ENCODE measurements at regions not wholly inside any gene's neighbourhood (a gene's known extent, or its start where the extent isn't known, plus 50 kb on each side); places are given as distances from the start of the nearest gene placed in this dataset.

GRCh38 chr1:228884615-228885566, 149.6 kb downstream of the RHOU start:
- Histone ChIP-seq H3K4me1 (ENCODE audit: control insufficient read depth in 2 of 2, insufficient read depth in 2 of 2, low read length in 2 of 2) (peaks cover 0 to 2% of the 10 kb centered on the region in 2 donors), H3K36me3 (ENCODE audit: control insufficient read depth in 2 of 3, insufficient read depth in 3 of 3, low read length in 3 of 3) (no peaks in the 10 kb centered on the region), H3K27ac (ENCODE audit: low read depth, low read length) (no peak overlapping the region), H3K9me3 (ENCODE audit: control insufficient read depth in 2 of 3, low read length in 3 of 3) (no peaks in the 10 kb centered on the region), H3K4me3 (ENCODE audit: low read length) (no peak overlapping the region), H3K27me3 (ENCODE audit: control insufficient read depth in 2 of 2, insufficient read depth in 2 of 2, low read length in 2 of 2) (no peaks in the 10 kb centered on the region)
- no peak overlapping the region for H3K27ac Mint-ChIP-seq
- H3K36me3 Mint-ChIP-seq = peaks cover 0 to 5% (median 0%) of the 10 kb centered on the region in 5 donors
- DNase-seq (no peak), ATAC-seq (no peak)
- intact Hi-C loops (cut with micrococcal nuclease) = no loop called here
- H3K4me3 Mint-ChIP-seq = no peak overlapping the region
- ChIA-PET CTCF (no interaction called here), POLR2A (interaction anchor here (0.7 kb wide), 1 partner anchor 13 kb away, joined by 3 read pairs; no protein-coding TSS in a partner anchor)
- peaks cover 0 to 14% (median 0%) of the 10 kb centered on the region in 5 donors for H3K27me3 Mint-ChIP-seq
- peaks cover 4 to 11% (median 9%) of the 10 kb centered on the region in 7 donors for H3K4me1 Mint-ChIP-seq
- H3K9me3 Mint-ChIP-seq = peaks cover 0 to 13% (median 0%) of the 10 kb centered on the region in 11 donors

- H3K27me3 Mint-ChIP-seq = peaks cover 0 to 17% (median 0%) of the 10 kb centered on the region in 5 donors
- H3K4me3 Mint-ChIP-seq = no peak overlapping the region
- H3K9me3 Mint-ChIP-seq = peaks cover 0 to 13% (median 0%) of the 10 kb centered on the region in 11 donors
- no peak for ATAC-seq
- Histone ChIP-seq H3K36me3 (ENCODE audit: control insufficient read depth in 2 of 3, insufficient read depth in 3 of 3, low read length in 3 of 3) (no peaks in the 10 kb centered on the region), H3K4me3 (ENCODE audit: low read length) (no peak overlapping the region), H3K27ac (ENCODE audit: low read depth, low read length) (no peak overlapping the region), H3K9me3 (ENCODE audit: control insufficient read depth in 2 of 3, low read length in 3 of 3) (no peaks in the 10 kb centered on the region), H3K4me1 (ENCODE audit: control insufficient read depth in 2 of 2, insufficient read depth in 2 of 2, low read length in 2 of 2) (peaks cover 0 to 11% of the 10 kb centered on the region in 2 donors), H3K27me3 (ENCODE audit: control insufficient read depth in 2 of 2, insufficient read depth in 2 of 2, low read length in 2 of 2) (no peaks in the 10 kb centered on the region)
- CTCF ChIA-PET = no interaction called here
- H3K36me3 Mint-ChIP-seq = peaks cover 0 to 5% (median 0%) of the 10 kb centered on the region in 5 donors
- DNase-seq = no peak
- H3K27ac Mint-ChIP-seq = no peak overlapping the region
- peaks cover 10 to 20% (median 18%) of the 10 kb centered on the region in 7 donors for H3K4me1 Mint-ChIP-seq
- intact Hi-C loops (cut with micrococcal nuclease) = no loop called here
- POLR2A ChIA-PET = no interaction called here
Measured at GRCh38 chr1:228885845-228886244, 150.6 kb downstream of the RHOU start.

- H3K4me1 ChIP-seq (ENCODE audit: control insufficient read depth in 2 of 2, insufficient read depth in 2 of 2, low read length in 2 of 2) = peaks cover 0 to 11% of the 10 kb centered on the region in 2 donors
- DNase-seq (no peak), ATAC-seq (no peak)
- H3K27me3 ChIP-seq (ENCODE audit: control insufficient read depth in 2 of 2, insufficient read depth in 2 of 2, low read length in 2 of 2) = no peaks in the 10 kb centered on the region
- H3K36me3 ChIP-seq (ENCODE audit: control insufficient read depth in 2 of 3, insufficient read depth in 3 of 3, low read length in 3 of 3) = no peaks in the 10 kb centered on the region
- Mint-ChIP-seq H3K9me3 (peaks cover 0 to 13% (median 0%) of the 10 kb centered on the region in 11 donors), H3K36me3 (peaks cover 0 to 5% (median 0%) of the 10 kb centered on the region in 5 donors), H3K4me1 (peaks cover 10 to 25% (median 23%) of the 10 kb centered on the region in 7 donors), H3K27ac (no peak overlapping the region), H3K27me3 (peaks cover 0 to 17% (median 0%) of the 10 kb centered on the region in 5 donors), H3K4me3 (no peak overlapping the region)
- POLR2A ChIA-PET = no interaction called here
- CTCF ChIA-PET = no interaction called here
- H3K27ac ChIP-seq (ENCODE audit: low read depth, low read length) = no peak overlapping the region
- no peaks in the 10 kb centered on the region for H3K9me3 ChIP-seq (ENCODE audit: control insufficient read depth in 2 of 3, low read length in 3 of 3)
- intact Hi-C loops (cut with micrococcal nuclease) = no loop called here
- no peak overlapping the region for H3K4me3 ChIP-seq (ENCODE audit: low read length)
Measured at GRCh38 chr1:228887101-228887500, 151.8 kb downstream of the RHOU start.

- H3K27ac ChIP-seq (ENCODE audit: low read depth, low read length) = no peak overlapping the region
- H3K9me3 ChIP-seq (ENCODE audit: control insufficient read depth in 2 of 3, low read length in 3 of 3) = no peaks in the 10 kb centered on the region
- no peaks in the 10 kb centered on the region for H3K27me3 ChIP-seq (ENCODE audit: control insufficient read depth in 2 of 2, insufficient read depth in 2 of 2, low read length in 2 of 2)
- no peak overlapping the region for H3K4me3 ChIP-seq (ENCODE audit: low read length)
- intact Hi-C loops (cut with micrococcal nuclease) = no loop called here
- ATAC-seq (no peak), DNase-seq (no peak)
- Mint-ChIP-seq H3K27ac (no peak overlapping the region), H3K4me1 (peaks cover 10 to 25% (median 23%) of the 10 kb centered on the region in 7 donors), H3K9me3 (peaks cover 0 to 13% (median 0%) of the 10 kb centered on the region in 11 donors), H3K27me3 (peaks cover 0 to 17% (median 0%) of the 10 kb centered on the region in 5 donors), H3K4me3 (no peak overlapping the region), H3K36me3 (peaks cover 0 to 5% (median 0%) of the 10 kb centered on the region in 5 donors)
- no peaks in the 10 kb centered on the region for H3K36me3 ChIP-seq (ENCODE audit: control insufficient read depth in 2 of 3, insufficient read depth in 3 of 3, low read length in 3 of 3)
- POLR2A ChIA-PET = no interaction called here
- H3K4me1 ChIP-seq (ENCODE audit: control insufficient read depth in 2 of 2, insufficient read depth in 2 of 2, low read length in 2 of 2) = peaks cover 0 to 11% of the 10 kb centered on the region in 2 donors
- CTCF ChIA-PET = no interaction called here
Measured at GRCh38 chr1:228887960-228888359, 152.7 kb downstream of the RHOU start.

- H3K36me3 Mint-ChIP-seq = peaks cover 0 to under 1% (median 0%) of the 10 kb centered on the region in 5 donors
- intact Hi-C loops (cut with micrococcal nuclease) = no loop called here
- ChIA-PET POLR2A (no interaction called here), CTCF (no interaction called here)
- Histone ChIP-seq H3K36me3 (ENCODE audit: control insufficient read depth in 2 of 3, insufficient read depth in 3 of 3, low read length in 3 of 3) (no peaks in the 10 kb centered on the region), H3K27me3 (ENCODE audit: control insufficient read depth in 2 of 2, insufficient read depth in 2 of 2, low read length in 2 of 2) (no peaks in the 10 kb centered on the region), H3K4me1 (ENCODE audit: control insufficient read depth in 2 of 2, insufficient read depth in 2 of 2, low read length in 2 of 2) (peaks cover 0 to 11% of the 10 kb centered on the region in 2 donors), H3K4me3 (ENCODE audit: low read length) (no peak overlapping the region), H3K27ac (ENCODE audit: low read depth, low read length) (no peak overlapping the region), H3K9me3 (ENCODE audit: control insufficient read depth in 2 of 3, low read length in 3 of 3) (no peaks in the 10 kb centered on the region)
- ATAC-seq (no peak), DNase-seq (no peak)
- peak overlapping the region in 3 of 10 donors; percentile 11 to 28 (median 25) for H3K4me3 Mint-ChIP-seq
- peak overlapping the region in 1 of 9 donors; percentile 34 for H3K27ac Mint-ChIP-seq
- H3K4me1 Mint-ChIP-seq = peaks cover 10 to 25% (median 23%) of the 10 kb centered on the region in 7 donors
- peaks cover 0 to 8% (median 0%) of the 10 kb centered on the region in 11 donors for H3K9me3 Mint-ChIP-seq
- H3K27me3 Mint-ChIP-seq = peaks cover 0 to 17% (median 0%) of the 10 kb centered on the region in 5 donors
Measured at GRCh38 chr1:228889289-228889688, 154.0 kb downstream of the RHOU start.

- Mint-ChIP-seq H3K9me3 (no peaks in the 10 kb centered on the region), H3K27me3 (peaks cover 0 to 13% (median 0%) of the 10 kb centered on the region in 5 donors), H3K4me1 (peaks cover 10 to 25% (median 23%) of the 10 kb centered on the region in 7 donors), H3K36me3 (no peaks in the 10 kb centered on the region), H3K4me3 (no peak overlapping the region), H3K27ac (no peak overlapping the region)
- ChIA-PET POLR2A (interaction anchor here (0.5 kb wide), 1 partner anchor 21 kb away, joined by 3 read pairs; no protein-coding TSS in a partner anchor), CTCF (no interaction called here)
- H3K36me3 ChIP-seq (ENCODE audit: control insufficient read depth in 2 of 3, insufficient read depth in 3 of 3, low read length in 3 of 3) = no peaks in the 10 kb centered on the region
- H3K4me3 ChIP-seq (ENCODE audit: low read length) = no peak overlapping the region
- H3K27ac ChIP-seq (ENCODE audit: low read depth, low read length) = no peak overlapping the region
- H3K9me3 ChIP-seq (ENCODE audit: control insufficient read depth in 2 of 3, low read length in 3 of 3) = no peaks in the 10 kb centered on the region
- peaks cover 0 to 11% of the 10 kb centered on the region in 2 donors for H3K4me1 ChIP-seq (ENCODE audit: control insufficient read depth in 2 of 2, insufficient read depth in 2 of 2, low read length in 2 of 2)
- no peaks in the 10 kb centered on the region for H3K27me3 ChIP-seq (ENCODE audit: control insufficient read depth in 2 of 2, insufficient read depth in 2 of 2, low read length in 2 of 2)
- no peak for DNase-seq
- intact Hi-C loops (cut with micrococcal nuclease) = no loop called here
- no peak for ATAC-seq
Measured at GRCh38 chr1:228891272-228892034, 156.2 kb downstream of the RHOU start.

All from naive thymus-derived CD4-positive, alpha-beta T cell (primary cell).